NCI-H1694 treated with DMSO at 0.1 percent for 48 hours (cell line): ENCODE measurements at regions not wholly inside any gene's neighbourhood (a gene's known extent, or its start where the extent isn't known, plus 50 kb on each side); places are given as distances from the start of the nearest gene placed in this dataset.

ENCODE experiments used
- DNase-seq: peaks from one replicate; lab custom pipeline; 2025; lab: John Stamatoyannopoulos, UW

DNA sequence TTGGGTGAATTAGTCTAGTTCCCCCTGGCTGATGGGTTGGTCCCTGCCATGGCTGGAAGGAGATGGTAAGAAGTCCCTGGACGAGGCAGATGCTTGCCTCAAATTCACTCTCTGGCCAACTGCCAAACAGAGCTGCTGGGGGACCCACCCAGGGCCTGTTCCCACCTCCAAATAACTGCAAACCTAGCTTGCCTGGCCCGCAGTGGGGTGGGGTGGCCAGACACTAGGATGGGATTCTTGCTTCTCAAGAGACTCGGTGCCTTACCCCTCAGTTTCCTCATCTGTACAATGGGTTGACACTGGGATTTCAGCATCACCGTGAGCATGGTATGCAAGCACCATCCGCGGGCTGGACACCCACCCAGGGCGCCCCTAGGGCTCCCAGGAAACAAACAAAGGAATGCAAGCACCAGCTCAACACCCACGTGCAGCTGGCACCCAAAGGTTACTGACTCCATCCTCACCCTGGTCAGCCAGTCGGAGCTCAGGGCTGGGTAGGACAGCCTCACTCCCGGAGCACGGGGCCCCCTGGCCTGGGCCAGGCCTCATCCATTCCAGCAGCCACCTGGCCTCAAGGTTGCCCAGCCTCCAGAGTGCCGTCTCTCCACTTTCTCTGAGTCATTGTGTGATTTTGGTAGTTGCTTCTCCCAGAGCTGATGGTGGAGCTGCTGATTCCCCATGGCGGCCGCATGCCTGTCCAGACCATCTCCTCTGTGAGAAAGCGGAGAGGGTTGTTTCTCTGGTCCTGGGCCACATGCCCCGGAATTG, 205.2 kb upstream of the RTL1 start:
- no peak for DNase-seq

DNA sequence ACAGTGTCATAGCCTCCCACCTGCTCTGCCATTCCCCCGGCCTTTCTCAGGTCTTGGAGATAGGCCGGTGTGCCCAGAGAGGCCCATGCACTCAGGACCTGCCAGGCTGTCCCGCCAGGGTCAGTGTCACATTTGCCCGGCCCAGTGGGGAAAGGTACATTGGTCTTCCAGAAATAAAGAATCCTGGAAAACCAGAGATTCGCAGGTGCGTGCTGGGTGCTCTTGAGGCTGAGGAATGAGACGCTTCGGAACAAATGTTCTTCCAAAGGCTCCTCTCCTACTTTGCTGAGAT, 205.8 kb upstream of the RTL1 start:
- no peak for DNase-seq

DNA sequence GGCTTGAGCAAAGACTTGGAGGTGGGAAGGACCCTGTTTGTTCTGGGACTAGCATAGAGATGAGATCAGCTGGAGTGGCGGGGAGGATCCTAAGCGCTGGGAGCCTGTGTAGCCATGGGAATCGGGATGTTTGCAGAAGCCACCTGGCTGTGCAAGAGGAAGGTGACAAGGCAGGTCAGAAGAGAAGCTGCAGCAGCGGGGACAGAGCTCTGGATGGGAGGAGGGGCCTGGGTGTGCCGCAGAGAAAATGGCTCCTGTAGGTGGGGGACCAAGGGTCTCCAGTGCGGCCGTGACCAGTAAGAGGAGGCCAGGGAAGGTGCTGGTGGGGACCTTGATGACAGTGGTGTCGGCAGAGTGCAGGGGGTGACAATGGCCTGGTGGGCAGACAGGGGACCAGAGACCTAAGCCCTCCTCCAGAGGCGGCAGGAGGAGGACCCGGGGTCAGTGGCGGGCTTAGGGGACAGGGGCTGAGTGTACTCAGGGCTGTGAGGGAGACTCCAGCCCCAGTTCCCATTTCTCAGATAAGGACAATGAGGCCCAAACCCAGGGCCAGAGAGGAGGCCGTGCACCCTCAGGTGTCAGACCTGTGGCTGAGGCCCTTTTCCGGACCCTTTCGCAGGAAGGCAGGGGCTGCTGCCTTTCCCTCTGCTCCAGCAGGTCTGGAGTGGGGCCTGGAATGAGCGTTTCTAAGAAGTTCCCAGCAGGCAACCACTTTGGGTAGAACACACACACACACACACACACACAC, 206.6 kb upstream of the RTL1 start:
- no peak for DNase-seq

DNA sequence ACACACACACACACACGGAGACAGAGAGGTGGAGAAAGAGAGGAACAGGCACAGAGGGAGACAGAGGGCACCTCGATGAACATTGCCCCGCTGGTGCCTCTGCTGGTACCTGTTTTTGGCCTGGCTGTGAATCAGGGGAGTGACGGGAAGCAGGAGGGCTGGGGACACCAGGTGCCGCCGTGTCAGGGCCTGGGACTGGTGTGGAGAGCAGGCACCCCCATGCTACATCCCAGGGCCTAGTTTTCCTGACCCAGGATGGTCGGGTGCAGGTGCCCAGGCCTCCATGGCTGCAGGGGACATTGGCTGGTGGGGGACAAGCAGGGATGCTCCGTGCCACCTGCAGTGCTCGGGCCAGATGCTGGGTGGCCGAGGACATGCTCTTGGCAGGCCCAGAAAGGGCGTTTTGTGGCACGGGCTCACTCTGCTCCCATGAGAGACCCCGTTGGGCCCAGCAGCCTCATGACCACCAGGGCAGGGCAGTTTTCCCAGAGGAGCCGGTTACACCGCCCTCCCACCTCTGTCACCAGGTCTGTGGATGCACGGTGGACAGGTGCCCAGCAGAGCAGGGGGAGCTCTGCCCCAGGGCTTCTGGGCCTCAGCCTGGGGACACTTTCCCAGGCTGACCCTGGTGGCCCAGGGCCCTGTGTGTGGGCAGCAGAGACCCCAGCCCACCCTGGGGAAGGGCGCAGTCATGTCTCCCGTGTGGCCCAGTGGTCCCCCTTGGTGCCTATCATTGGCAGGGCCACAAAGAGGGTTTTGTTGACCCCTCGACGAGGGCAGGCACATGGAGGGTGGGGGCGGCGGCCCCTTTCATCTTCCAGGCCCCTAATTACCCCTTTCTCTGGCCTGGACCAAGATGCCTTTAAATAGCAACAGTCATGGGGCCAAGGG, 207.5 kb upstream of the RTL1 start:
- no peak for DNase-seq

DNA sequence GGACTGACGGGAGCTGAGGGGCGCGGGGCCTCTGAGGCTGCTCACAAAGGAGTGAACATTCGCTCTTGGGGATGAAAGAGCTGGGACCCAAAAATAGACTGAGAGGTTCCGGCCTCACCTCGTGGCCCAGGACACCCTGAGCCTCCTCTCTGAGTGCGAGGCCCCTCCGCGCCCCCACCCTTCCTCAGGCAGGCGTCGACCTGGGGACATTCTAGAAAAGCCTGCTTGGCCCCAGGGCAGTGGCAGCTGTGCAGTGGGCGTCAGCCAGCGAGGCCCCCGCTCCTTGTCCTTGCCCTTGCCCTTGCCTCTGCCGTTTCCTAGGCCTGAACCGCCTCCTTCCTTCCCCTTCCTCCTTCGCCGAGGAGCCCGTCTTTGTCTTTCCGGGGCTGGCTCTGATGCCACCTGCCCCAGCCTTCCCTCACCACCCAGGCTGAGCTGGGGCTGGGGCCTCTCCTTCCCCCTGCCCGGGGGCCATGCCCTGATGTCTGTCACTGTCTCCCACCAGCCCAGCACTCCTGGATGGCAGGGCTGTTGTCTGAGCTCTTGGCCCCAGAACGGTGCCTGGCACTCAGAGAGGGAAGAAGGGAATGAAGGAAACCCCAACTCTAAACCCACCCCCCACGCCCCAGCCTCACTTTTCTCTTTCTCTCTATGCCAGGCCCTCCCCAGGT, 208.2 kb upstream of the RTL1 start:
- DNase-seq, result no peak

DNA sequence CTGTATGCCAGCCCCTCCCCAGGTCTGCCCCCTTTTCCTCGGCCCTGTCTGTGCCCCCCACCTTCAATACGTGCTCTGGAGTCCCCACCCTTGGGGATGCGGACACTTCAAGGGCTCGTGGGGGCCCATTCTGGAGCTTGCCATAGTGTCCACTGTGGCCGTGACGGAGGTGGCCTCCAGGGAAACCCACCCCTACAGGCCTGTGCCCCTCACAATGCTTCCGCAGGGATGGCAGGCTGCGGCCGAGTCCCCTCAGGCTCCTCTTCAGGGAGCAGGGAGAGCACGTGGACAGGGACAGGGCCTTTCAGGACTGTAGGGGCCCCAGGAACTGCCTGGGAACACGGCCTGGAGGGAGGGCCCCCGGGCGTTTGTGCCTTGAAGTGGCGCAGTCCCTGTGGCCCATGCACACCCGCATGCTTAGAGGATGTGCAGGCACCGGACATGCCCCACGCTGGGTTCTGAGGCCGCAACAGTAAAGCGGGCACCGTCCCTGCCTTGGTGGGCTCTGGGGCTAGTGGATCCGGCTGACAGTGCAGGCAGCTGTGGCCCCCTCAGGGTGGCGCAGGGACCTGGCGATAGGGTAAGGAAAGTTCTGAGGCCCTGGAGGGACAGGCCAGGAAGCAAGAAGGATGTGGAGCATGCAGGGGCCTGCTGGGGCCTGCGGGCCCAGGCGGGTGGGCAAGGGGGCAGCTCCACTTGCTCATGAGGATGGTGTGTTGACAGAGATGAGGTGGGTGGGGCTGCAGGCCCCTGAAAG, 209.0 kb upstream of the RTL1 start:
- no peak for DNase-seq

DNA sequence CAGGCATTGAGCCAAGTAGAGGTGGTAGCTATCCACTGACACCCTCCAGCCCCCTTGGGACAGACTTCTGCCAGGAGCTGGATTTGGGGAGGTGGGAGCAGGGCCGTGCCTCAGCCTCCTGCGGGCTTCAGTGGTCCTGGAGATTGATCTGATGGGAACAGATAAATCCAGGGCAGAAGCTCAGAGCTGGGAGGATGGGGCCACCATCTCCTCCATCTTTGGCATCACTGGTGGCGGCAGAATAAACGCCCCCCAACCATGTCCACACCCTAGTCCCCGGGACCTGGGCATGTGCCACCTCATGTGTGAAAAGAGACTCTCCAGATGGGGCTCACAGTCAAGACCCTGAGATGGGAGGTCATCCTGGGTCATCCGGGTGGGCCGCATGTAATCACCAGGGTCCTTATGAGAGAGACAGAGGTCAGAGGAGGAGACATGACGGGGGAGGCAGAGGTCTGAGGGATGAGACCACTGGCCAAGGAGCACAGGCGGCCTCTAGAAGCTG, 209.6 kb upstream of the RTL1 start:
- no peak for DNase-seq

DNA sequence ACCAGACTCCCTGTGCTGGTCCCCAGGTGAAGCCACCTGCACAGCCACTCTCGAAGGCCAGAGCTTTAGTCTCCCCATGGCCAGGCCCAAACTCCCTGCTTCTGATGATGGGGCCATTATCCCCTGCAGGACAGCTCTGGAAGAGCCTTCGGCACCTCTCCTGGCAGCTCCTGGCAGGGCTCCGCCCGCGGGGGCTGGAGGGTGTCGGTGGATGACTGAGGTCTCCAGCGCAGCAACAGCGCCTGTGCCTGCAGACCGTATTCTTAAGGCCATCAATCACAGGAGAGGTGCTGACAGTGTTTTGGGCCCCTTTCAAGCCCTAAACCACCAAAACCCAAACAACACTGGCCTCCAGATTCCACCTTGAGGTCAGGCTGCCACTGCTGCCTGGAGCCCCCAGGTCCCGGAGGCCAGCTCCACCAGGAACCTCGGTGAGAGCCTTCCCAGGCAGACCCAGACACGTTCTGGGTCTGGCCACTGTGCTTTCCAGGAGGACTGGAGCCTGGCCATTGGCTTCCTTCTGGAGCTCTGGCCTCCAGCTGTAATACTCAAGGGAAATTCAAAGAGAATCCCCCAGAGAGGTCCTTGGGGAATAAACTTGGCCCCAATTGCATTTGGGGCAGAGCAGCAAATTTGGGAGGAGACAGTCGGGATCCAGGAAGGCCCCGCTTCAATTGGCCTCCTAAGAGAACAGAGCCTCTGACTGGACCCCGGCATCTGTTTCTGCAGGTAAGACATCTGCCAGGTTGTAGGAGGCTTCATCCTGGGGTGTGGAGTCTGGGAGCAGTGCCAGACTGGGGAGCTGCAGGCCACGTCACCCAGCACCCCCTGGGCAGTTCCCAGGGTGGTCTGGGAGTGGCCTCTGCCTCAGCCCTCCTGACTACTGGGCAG, 210.6 kb upstream of the RTL1 start:
- no peak for DNase-seq

DNA sequence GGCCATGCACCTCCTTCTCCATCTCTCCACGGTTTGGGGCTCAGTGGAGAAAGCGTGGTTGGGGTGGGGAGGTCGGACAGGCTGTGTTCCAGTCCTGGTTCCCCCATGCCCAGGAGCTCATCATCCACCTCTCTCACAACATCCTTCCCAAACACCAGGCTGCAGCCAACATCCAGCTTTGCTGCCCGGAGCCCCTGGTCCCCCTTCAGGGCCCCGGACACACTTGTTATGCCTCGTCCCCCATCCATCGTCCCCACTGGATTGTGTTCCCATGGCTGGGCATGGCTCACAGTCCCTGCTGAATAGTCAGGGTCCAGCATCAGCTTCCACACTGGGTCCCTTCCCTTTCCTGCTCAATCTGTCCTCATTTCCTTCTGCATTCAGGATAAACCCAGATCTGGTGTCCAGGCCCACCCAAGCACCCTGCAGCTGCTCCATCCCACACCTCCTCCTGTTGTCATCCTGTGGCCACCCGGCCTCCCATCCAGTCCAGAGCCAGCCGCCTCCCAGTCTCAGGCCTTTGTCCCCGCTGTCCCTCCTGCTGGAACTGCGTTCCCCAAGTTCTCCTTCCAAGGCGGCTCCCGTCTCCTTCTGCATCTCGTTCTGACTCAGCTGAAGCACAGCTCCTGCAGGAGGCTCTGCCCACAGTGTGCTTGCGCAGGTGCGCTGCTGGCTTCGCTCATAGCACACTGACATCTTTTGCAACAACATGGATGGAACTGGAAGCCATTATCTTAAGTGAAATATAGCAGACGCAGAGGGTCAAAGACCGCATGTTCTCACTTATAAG, 211.4 kb upstream of the RTL1 start:
- DNase-seq, result no peak

DNA sequence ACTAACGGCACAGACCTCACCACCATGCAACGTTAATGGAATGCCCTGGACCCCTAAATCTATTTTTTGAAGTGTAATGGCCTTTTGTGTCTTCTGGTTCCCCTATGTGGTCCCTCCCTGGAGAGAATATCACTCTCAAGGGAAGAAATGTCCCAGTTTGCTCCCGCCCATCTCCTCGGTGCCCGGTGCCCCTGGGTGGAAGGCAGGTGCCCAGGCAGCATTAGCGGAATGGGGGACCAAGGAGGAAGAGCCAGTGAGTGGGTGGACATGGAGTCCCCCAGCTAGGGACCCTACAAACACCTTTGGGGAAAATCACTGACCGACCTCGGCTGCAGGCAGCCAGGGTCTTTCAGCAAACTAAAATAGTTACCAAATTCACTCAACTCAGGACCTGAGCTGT, 212.1 kb upstream of the RTL1 start:
- DNase-seq, result no peak

DNA sequence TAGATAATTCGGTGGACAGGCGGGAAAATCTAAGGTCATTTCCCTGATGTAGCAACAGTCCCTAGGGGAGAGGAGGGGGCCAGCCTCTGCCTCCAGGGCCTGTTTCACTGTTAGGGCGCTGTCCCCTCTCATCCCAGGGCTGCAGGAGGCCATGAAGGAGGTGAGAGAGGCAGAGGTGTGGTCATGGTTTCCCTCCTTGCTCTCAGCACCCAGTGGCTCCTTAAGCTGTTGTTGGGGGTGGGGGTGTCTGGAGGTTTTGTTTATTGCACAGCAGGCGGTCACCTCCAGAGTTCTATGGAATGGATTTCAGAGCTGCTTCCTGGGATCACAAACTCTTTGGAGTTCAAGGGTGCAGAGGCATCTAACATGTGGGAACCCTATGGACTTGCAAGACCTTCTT, 212.5 kb upstream of the RTL1 start:
- DNase-seq, result no peak

DNA sequence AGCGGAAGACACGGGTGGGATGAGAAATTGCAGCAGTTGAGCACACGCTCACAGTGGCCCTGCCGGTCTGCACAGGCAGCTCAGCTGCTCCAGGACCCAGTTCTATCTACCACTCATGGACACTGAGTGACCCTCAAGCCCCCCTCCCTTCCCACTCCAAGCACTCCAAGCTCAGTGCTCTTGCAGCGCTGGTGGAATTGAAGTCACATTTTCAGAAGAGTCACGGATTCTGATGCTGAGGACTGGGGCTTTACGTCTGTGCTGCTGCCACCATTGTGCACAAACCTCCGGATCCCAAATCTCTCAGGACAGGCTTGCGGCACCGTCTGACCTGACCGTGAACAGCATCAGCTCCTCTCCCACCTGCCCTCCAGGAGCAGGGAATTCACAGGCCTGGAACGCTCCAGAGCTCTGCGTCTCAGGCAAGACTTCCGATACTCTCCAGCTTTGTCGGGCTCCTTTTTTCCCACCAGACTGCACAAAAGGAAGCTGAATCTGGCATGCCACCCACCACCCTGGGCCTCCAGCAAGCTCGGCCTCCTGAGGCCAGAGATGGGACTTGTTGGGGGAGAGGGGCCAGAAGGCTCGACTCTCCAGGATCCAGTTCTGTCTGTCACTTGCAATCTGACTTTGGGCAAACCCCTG, 213.1 kb upstream of the RTL1 start:
- no peak for DNase-seq

DNA sequence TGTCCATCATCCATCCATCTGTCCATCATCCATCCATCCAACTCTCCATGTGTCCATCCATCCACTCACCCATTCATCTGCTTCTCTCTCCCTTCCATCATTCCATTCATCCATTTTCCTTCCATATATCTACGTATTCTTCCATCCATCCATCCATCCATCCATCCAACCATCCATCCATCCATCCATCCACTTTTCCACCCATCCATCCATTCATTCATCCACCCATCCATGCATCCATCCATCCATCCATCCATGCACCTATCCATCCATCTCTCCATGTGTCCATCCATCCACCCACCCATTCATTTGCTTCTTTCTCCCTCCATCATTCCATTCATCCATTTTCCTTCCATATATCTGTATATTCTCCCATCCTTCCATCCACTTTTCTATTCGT, 214.0 kb upstream of the RTL1 start:
- DNase-seq, result no peak

DNA sequence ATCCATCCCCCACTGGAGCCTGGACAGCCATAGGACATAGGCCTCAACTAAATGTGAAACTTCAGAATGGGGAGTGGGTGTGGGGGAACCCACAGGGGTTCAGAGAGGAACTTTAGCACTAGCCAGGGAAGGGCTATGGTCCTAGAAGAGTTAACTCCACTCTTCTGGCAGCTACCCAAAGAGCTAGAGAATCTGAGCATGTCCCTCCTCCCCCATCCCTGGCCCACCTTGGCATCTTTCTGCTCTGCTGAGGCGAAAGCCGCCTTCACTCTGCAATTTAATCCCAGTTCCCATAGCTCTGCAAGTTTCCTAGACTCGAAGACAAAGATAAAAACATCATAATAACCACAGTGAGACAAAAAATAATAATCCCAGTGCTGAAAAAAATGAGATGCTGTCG, 214.7 kb upstream of the RTL1 start:
- no peak for DNase-seq

DNA sequence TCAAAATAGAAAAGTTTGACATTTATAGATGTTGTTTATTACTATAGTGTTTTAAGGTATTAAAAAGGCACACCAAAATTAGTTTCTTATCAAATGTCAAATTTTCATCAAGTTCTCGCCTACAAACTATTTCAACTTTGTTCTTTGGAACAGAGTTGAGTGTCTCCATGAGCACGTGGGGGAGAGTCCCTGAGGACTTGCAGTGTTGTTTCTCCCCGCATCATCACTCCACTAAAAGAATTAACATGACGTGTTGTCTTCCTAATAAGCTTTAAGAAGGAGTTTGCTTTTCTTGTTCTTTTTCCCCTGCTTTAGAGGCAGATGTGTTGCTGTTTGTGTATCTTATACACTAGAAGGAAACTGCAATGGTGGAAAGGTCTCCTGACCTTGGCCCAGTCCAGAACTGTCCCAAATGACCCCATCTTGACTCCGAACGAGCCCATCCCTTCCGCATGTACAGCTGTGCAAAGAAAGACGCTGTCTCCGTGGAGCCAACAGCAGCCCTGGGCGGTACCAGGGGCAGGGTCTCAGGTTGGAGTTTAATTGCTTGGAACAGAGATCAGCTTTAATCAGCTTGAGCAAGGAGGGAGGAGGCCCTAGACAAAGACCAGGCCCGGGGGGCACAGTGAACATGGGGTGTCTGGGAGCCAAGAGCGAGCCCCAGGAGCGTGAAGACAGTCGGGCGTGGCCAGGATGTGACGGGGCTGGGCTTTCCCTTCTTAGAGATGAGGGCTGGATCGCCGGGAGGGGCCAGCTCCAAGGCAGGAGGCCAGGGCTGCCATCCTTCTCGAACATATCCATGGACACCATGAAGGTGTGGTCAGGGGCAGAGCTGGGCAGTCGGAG, 215.4 kb upstream of the RTL1 start:
- no peak for DNase-seq

DNA sequence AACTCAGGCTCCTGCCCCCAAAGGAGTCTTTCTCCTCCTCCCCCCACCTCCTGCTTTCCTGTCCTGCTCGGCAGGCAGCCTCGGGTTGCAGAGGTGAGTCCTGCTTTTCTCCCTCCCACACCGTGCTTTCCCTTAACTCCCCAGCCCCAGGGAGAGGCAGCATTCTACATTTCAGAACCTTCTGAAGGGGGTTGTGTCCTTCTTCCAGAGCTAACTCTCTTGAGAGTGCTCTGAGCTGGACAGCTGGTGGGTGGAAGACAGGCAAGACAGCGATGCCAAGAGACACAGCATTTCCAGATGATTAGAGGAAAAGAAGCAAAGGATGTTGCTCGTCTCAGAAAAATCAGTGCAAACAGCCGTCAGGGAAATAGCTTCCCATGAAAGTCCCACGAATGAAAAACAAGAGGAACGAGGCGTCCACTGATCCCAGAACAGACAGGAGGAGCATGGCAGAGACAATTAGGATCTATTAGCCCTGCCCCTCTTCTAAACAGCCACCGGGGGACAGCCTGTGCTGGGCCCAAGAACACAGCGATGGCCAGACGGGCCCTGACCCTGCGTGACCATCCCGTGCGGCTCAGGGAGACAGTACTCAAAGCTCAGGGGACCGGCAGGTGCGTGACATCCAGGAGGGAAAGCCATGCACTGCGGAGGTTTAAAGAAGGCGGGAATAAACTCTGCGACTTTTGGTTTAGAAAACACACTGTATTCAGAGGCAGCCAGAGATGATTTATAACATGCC, 216.5 kb upstream of the RTL1 start:
- DNase-seq, result no peak
